IMR-90 (cell line): ENCODE measurements at regions not wholly inside any gene's neighbourhood (a gene's known extent, or its start where the extent isn't known, plus 50 kb on each side); places are given as distances from the start of the nearest gene placed in this dataset.

Experiments
- ATAC-seq: fragments of 200-7000 bp; cut with Tn5 transposase; 2 replicates; pipeline ENCODE4 v1.9.1; 2020; ENCODE audit warnings: low read depth, mild to moderate bottlenecking, moderate library complexity
- BruUV-seq: library from RNA; stranded (reverse); fragments of 400-500 nt; replicated peaks from 2 replicates; lab custom pipeline; 2021; lab: Mats Ljungman, UMichigan
- CTCF ChIA-PET: fragments of 300-600 bp; formaldehyde crosslinking; extraction: SDS; loops from one replicate; lab custom pipeline; 2021; ENCODE audit warnings: antibody characterized with exemption; lab: Yijun Ruan, JAX
- POLR2A ChIA-PET: fragments of 300-600 bp; sonication (Branson Sonifier 250); formaldehyde crosslinking; loops from one replicate; lab custom pipeline; 2022; ENCODE audit warnings: antibody characterized with exemption; ENCODE audit not compliant: unreplicated experiment; lab: Charles Lee
- DNase-seq: peaks from one replicate; pipeline ENCODE4 v3.0.0; 2013
- H2AFZ ChIP-seq: replicated peaks from 2 replicates; pipeline ENCODE3; 2013; ENCODE audit warnings: low read length, mild to moderate bottlenecking; ENCODE audit not compliant: poor library complexity
- H2AK5ac ChIP-seq: 2 replicates; pipeline ENCODE4 v1.6.1; 2013; ENCODE audit warnings: low read depth, low read length, inconsistent platforms
- H2AK9ac ChIP-seq: replicated peaks from 2 replicates; pipeline ENCODE3; 2013; ENCODE audit warnings: mild to moderate bottlenecking, low read depth, low read length, moderate library complexity; ENCODE audit not compliant: poor library complexity
- H2BK120ac ChIP-seq: 2 replicates; pipeline ENCODE4 v1.6.1; 2013; ENCODE audit warnings: low read depth, low read length, inconsistent platforms
- H2BK15ac ChIP-seq: 3 replicates; pipeline ENCODE4 v1.6.1; 2013; ENCODE audit warnings: low read depth, low read length, inconsistent platforms
- H2BK20ac ChIP-seq: 2 replicates; pipeline ENCODE4 v1.6.1; 2013; ENCODE audit warnings: low read depth, mild to moderate bottlenecking, inconsistent platforms, low read length, moderate library complexity
- H2BK5ac ChIP-seq: 2 replicates; pipeline ENCODE4 v1.6.1; 2013; ENCODE audit warnings: mild to moderate bottlenecking, low read depth, low read length, inconsistent platforms; ENCODE audit not compliant: poor library complexity, severe bottlenecking
- H3K14ac ChIP-seq: replicated peaks from 2 replicates; pipeline ENCODE4 v1.6.1; 2013; ENCODE audit warnings: low read depth, low read length, inconsistent platforms
- H3K18ac ChIP-seq: 2 replicates; pipeline ENCODE4 v1.6.1; 2013; ENCODE audit warnings: low read depth, low read length, control low read depth
- H3K23ac ChIP-seq: 2 replicates; pipeline ENCODE4 v1.6.1; 2013; ENCODE audit warnings: low read depth, low read length, inconsistent platforms
- H3K27ac ChIP-seq: 2 replicates; pipeline ENCODE4 v1.5.1; 2013; ENCODE audit warnings: mild to moderate bottlenecking, control low read depth, low read length; ENCODE audit not compliant: insufficient read depth
- H3K27me3 ChIP-seq: 2 replicates; pipeline ENCODE4 v1.6.1; 2013; ENCODE audit warnings: low read length; ENCODE audit not compliant: control insufficient read depth, insufficient read depth
- H3K36me3 ChIP-seq: 2 replicates; pipeline ENCODE4 v1.6.1; 2013; ENCODE audit warnings: low read length, mixed read lengths; ENCODE audit not compliant: control insufficient read depth, insufficient read depth
- H3K4ac ChIP-seq: 2 replicates; pipeline ENCODE4 v1.6.1; 2013; ENCODE audit warnings: low read depth, low read length, inconsistent platforms
- H3K4me1 ChIP-seq: 2 replicates; pipeline ENCODE4 v1.6.1; 2013; ENCODE audit warnings: low read length, mixed read lengths; ENCODE audit not compliant: control insufficient read depth, insufficient read depth
- H3K4me2 ChIP-seq: 2 replicates; pipeline ENCODE4 v1.6.1; 2013; ENCODE audit warnings: low read depth, mild to moderate bottlenecking, control low read depth, low read length, moderate library complexity
- H3K4me3 ChIP-seq: 2 replicates; pipeline ENCODE4 v1.5.1; 2013; ENCODE audit warnings: low read depth, mild to moderate bottlenecking, control low read depth, low read length, moderate library complexity; ENCODE audit not compliant: insufficient read depth
- H3K56ac ChIP-seq: 2 replicates; pipeline ENCODE4 v1.6.1; 2013; ENCODE audit warnings: low read length, inconsistent platforms; ENCODE audit not compliant: insufficient read depth; ENCODE audit errors: extremely low read depth
- H3K79me1 ChIP-seq, 2 experiments: 2 replicates each; pipeline ENCODE4 v1.6.1; 2013; ENCODE audit warnings: low read length in 2 of 2, inconsistent platforms in 1 of 2, low read depth in 1 of 2
- H3K9ac ChIP-seq: 2 replicates; pipeline ENCODE4 v1.6.1; 2013; ENCODE audit warnings: low read depth, low read length, control low read depth
- H3K9me1 ChIP-seq: 2 replicates; pipeline ENCODE4 v1.6.1; 2013; ENCODE audit warnings: low read length, inconsistent platforms; ENCODE audit not compliant: insufficient read depth
- H3K9me3 ChIP-seq: 2 replicates; pipeline ENCODE4 v1.6.1; 2013; ENCODE audit warnings: low read length; ENCODE audit not compliant: control insufficient read depth, insufficient read depth
- H4K20me1 ChIP-seq: 2 replicates; pipeline ENCODE4 v1.6.1; 2013; ENCODE audit warnings: low read length, inconsistent platforms; ENCODE audit not compliant: insufficient read depth
- H4K5ac ChIP-seq: 2 replicates; pipeline ENCODE4 v1.6.1; 2013; ENCODE audit warnings: mild to moderate bottlenecking, low read depth, low read length, control low read depth
- H4K8ac ChIP-seq, 2 experiments: 2 replicates each; pipeline ENCODE4 v1.6.1; 2013; ENCODE audit warnings: low read depth in 2 of 2, low read length in 2 of 2, control low read depth in 1 of 2, inconsistent platforms in 1 of 2
- H4K91ac ChIP-seq: 2 replicates; pipeline ENCODE4 v1.6.1; 2013; ENCODE audit warnings: low read depth, low read length, inconsistent platforms; ENCODE audit not compliant: insufficient read depth
- WGBS, 2 experiments: methylation state at CpG; one replicate each; pipeline versions ENCODE4 v1.1.5 to v1.1.7; 2013; ENCODE audit warnings: missing lambda C conversion rate in 2 of 2; ENCODE audit not compliant: insufficient read length in 1 of 2; ENCODE audit errors: extremely low coverage in 2 of 2; 5-methylcytosine and 5-hydroxymethylcytosine counted together
- dilution Hi-C: fragments of 300-500 bp; cut with HindIII; formaldehyde crosslinking; loops from one replicate; pipeline ENCODE4 v1.14.3; 2018; ENCODE audit warnings: low sequenced_read_pairs; ENCODE audit not compliant: unreplicated experiment
- in situ Hi-C: fragments of 300-500 bp; cut with MboI; formaldehyde crosslinking; loops from 3 replicates; pipeline ENCODE4 v1.14.3; 2019; ENCODE audit warnings: low sequenced_read_pairs, inconsistent platforms, mixed read lengths
- intact Hi-C: fragments of 100-400 bp; cut with micrococcal nuclease; formaldehyde crosslinking; loops from 2 replicates; pipeline ENCODE4 v1.10.0; 2022
- TF ChIP-seq, protein P1 (sequence below): fragments of 150-350 bp; IDR thresholded peaks from 2 replicates; pipeline ENCODE4 v1.6.1; 2017; ENCODE audit warnings: mild to moderate bottlenecking, antibody characterized with exemption, low read length, low read depth

DNA sequence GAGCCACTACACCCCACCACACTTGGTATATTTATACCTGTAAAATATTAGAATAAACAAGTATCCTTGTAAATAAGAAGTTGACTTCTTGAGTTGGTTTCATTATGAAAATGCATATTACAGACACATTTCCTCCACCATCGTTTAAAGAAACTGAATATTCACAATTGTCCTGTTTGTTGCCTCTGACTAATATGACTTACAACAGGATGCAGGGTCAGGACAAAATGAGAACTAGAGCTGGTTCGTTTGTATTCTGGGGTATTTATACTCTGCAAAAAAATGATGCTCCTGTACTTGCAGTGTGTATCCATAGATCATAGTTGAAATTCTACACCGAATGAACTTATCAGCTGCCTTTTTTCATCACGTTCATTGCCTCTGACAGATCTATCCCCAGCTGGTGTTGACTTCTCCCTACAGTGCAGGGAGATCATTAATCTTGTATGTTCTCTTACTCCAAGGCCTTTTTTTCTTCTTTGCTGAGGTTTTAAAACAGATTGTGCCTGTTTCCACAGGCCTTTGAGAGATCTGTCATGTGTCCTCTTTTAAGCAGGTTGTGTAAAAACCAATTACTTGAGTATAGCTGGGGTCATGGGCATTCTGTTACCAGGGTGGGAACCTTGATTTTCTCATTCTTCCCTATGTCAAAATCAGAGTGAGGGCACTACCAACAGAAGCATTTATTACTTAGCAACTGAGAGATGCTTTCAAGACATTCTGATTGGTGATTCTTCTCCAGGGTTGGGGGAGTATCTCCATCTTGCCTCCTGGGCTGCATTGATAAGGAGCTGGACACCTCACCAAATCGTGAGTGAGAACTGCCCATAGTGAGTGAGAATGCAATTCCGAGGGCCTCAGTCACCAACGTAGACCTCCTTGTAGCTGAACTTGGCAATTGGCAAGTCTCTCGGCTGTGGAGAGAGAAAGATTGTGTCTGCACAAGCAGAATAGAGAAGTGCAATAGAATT lies 78.8 kb upstream of the CD83 start:
- in situ Hi-C loops = no loop called here
- peak; percentile 32 for ATAC-seq
- H3K4me2 ChIP-seq = peak overlapping the region; percentile 29

More for the DNA sequence above, 78.8 kb upstream of the CD83 start:
- no peak overlapping the region for H2AK9ac ChIP-seq
- H3K27ac ChIP-seq = peak overlapping the region; percentile 62; the same call in 1 of the 2 replicates
- H2AK5ac ChIP-seq = peak overlapping the region; percentile 35; the same call in 1 of the 2 replicates
- H4K91ac ChIP-seq = peak overlapping the region; percentile 0; the same call in 1 of the 2 replicates
- H4K20me1 ChIP-seq = no peaks in the 10 kb centered on the region
- peak overlapping the region; percentile 52; the same call in 1 of the 2 replicates for H3K4ac ChIP-seq
- no TSS peak for BruUV-seq
- peak overlapping the region in 1 of 2 experiments; percentile 18; a peak in 1 of 4 replicates for H4K8ac ChIP-seq
- intact Hi-C loops (loop anchor here (5.0 kb wide), 1 partner anchor 116 kb away; the partner anchor contains the start of gene RNF182), dilution Hi-C loops (no loop called here)
- H3K9me3 ChIP-seq = peaks cover 2% of the 10 kb centered on the region; the same call in 1 of the 2 replicates
- H3K23ac ChIP-seq = no peak overlapping the region
- peak overlapping the region; percentile 60 for H2BK120ac ChIP-seq
- H3K36me3 ChIP-seq = no peaks in the 10 kb centered on the region
- TF ChIP-seq, protein P1, sequence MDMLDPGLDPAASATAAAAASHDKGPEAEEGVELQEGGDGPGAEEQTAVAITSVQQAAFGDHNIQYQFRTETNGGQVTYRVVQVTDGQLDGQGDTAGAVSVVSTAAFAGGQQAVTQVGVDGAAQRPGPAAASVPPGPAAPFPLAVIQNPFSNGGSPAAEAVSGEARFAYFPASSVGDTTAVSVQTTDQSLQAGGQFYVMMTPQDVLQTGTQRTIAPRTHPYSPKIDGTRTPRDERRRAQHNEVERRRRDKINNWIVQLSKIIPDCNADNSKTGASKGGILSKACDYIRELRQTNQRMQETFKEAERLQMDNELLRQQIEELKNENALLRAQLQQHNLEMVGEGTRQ = no peak
- peak overlapping the region; percentile 1; the same call in 1 of the 2 replicates for H3K14ac ChIP-seq
- H3K27me3 ChIP-seq = no peaks in the 10 kb centered on the region
- H4K5ac ChIP-seq = peak overlapping the region; percentile 35; the same call in 1 of the 2 replicates
- no peak overlapping the region for H3K9ac ChIP-seq
- no peak overlapping the region for H3K4me3 ChIP-seq
- no peak overlapping the region for H2AFZ ChIP-seq
- CTCF ChIA-PET = interaction anchor here (0.6 to 2.6 kb wide), 5 partner anchors 8 to 455 kb away, joined by 3 to 12 read pairs (median 4); no protein-coding TSS in a partner anchor
- peak overlapping the region; percentile 53 for H2BK20ac ChIP-seq
- peaks cover 18% of the 10 kb centered on the region for H3K4me1 ChIP-seq
- peak overlapping the region; percentile 63 for H3K18ac ChIP-seq
- peak; percentile 67 for DNase-seq
- H3K56ac ChIP-seq = no peak overlapping the region
- peak overlapping the region; percentile 26; the same call in 1 of the 3 replicates for H2BK15ac ChIP-seq
- peaks cover 17% of the 10 kb centered on the region for H3K9me1 ChIP-seq
- POLR2A ChIA-PET = no interaction called here
- no peaks in the 10 kb centered on the region for H3K79me1 ChIP-seq
- peak overlapping the region; percentile 11 for H2BK5ac ChIP-seq
- WGBS, 2 experiments = no CpG with 5 or more reads among the region's 8 CpGs
